Endothelial cell of umbilical vein (primary cell): ENCODE measurements at regions not wholly inside any gene's neighbourhood (a gene's known extent, or its start where the extent isn't known, plus 50 kb on each side); places are given as distances from the start of the nearest gene placed in this dataset.

Experiments
- BruUV-seq: library from RNA; stranded (reverse); fragments of 400-500 nt; replicated peaks from 2 replicates; lab custom pipeline; 2021; lab: Mats Ljungman, UMichigan
- CTCF ChIA-PET: fragments of 300-600, 350-600 bp; sonication (Branson Sonifier 250); formaldehyde crosslinking; loops from one replicate; lab custom pipeline; 2021; ENCODE audit warnings: antibody characterized with exemption, inconsistent platforms; lab: Charles Lee
- POLR2A ChIA-PET: fragments of 300-600, 350-600 bp; sonication (Branson Sonifier 250); formaldehyde crosslinking; loops from one replicate; lab custom pipeline; 2021; ENCODE audit warnings: antibody characterized with exemption, inconsistent platforms; lab: Charles Lee
- DNase-seq: peaks from one replicate; pipeline ENCODE4 v3.0.0-alpha.2; 2011; ENCODE audit warnings: low read depth, low spot score
- FAIRE-seq: peaks from 2 replicates; lab custom pipeline; 2011; peaks lifted over from hg19 to GRCh38; lab: Jason Lieb, UNC
- H2AFZ ChIP-seq: 2 replicates; pipeline ENCODE4 v1.6.0; 2012; ENCODE audit warnings: low read depth, low read length, control low read depth, inconsistent platforms
- H3K27ac ChIP-seq: 2 replicates; pipeline ENCODE4 v1.5.1; 2011; ENCODE audit warnings: low read depth, mild to moderate bottlenecking, control low read depth, low read length, moderate library complexity; ENCODE audit not compliant: insufficient read depth
- H3K27me3 ChIP-seq, 2 experiments: 2 replicates each; pipeline versions ENCODE4 v1.6.0 to v1.6.1; 2011; ENCODE audit warnings: low read length in 2 of 2, mixed read lengths in 1 of 2; ENCODE audit not compliant: control insufficient read depth in 2 of 2, insufficient read depth in 2 of 2
- H3K36me3 ChIP-seq, 2 experiments: 2 replicates in 1 of 2; 3 replicates in 1 of 2; pipeline ENCODE4 v1.5.1; 2011; ENCODE audit warnings: low read length in 2 of 2, mild to moderate bottlenecking in 1 of 2, moderate library complexity in 1 of 2; ENCODE audit not compliant: control insufficient read depth in 2 of 2, insufficient read depth in 2 of 2; ENCODE audit errors: extremely low read depth in 1 of 2
- H3K4me1 ChIP-seq: 3 replicates; pipeline ENCODE4 v1.5.1; 2011; ENCODE audit warnings: mild to moderate bottlenecking, low read length; ENCODE audit not compliant: control insufficient read depth, insufficient read depth; ENCODE audit errors: extremely low read depth
- H3K4me2 ChIP-seq: 2 replicates; pipeline ENCODE4 v1.6.1; 2011; ENCODE audit warnings: low read length, control low read depth, mixed read lengths; ENCODE audit not compliant: insufficient read depth
- H3K4me3 ChIP-seq, 3 experiments: fragments of 200-600 bp in 1 of 3; sonication (generic), shearing (Covaris generic) in 1 of 3; replicated peaks in 1 of 3; 2 replicates each; pipeline ENCODE4 v1.5.1; 2011 to 2016; ENCODE audit warnings: control low read depth in 3 of 3, low read length in 3 of 3, mild to moderate bottlenecking in 2 of 3, inconsistent platforms in 1 of 3, low read depth in 1 of 3, moderate library complexity in 1 of 3; ENCODE audit not compliant: insufficient read depth in 1 of 3
- H3K79me2 ChIP-seq: 2 replicates; pipeline ENCODE4 v1.6.0; 2012; ENCODE audit warnings: low read length, inconsistent platforms; ENCODE audit not compliant: control insufficient read depth, insufficient read depth
- H3K9ac ChIP-seq: replicated peaks from 2 replicates; pipeline ENCODE3; 2011; ENCODE audit warnings: low read length, control low read depth; ENCODE audit not compliant: insufficient read depth; ENCODE audit errors: extremely low read depth
- H3K9me1 ChIP-seq: replicated peaks from 3 replicates; pipeline ENCODE4 v1.6.0; 2011; ENCODE audit warnings: mild to moderate bottlenecking, low read length; ENCODE audit not compliant: control insufficient read depth, insufficient read depth; ENCODE audit errors: extremely low read depth
- H3K9me3 ChIP-seq: replicated peaks from 2 replicates; pipeline ENCODE4 v1.5.1; 2012; ENCODE audit warnings: low read length, inconsistent platforms; ENCODE audit not compliant: control insufficient read depth, insufficient read depth
- H4K20me1 ChIP-seq: replicated peaks from 2 replicates; pipeline ENCODE3; 2011; ENCODE audit warnings: mild to moderate bottlenecking, low read length; ENCODE audit not compliant: control insufficient read depth, insufficient read depth; ENCODE audit errors: extremely low read depth
- CTCF ChIP-seq, 2 donors: IDR thresholded peaks; 1 replicate in 1 of 2; 2 replicates in 1 of 2; pipeline ENCODE4 v1.5.1; 2011; ENCODE audit warnings: low read length in 2 of 2, mild to moderate bottlenecking in 2 of 2, moderate library complexity in 2 of 2, control low read depth in 1 of 2, inconsistent platforms in 1 of 2, low read depth in 1 of 2; ENCODE audit not compliant: insufficient read depth in 1 of 2; ENCODE audit errors: extremely low read depth in 1 of 2
- EZH2 ChIP-seq: IDR thresholded peaks from 2 replicates; pipeline ENCODE4 v1.6.1; 2012; ENCODE audit warnings: borderline replicate concordance, low read depth, mild to moderate bottlenecking, moderate library complexity, low read length, inconsistent platforms; ENCODE audit not compliant: severe bottlenecking
- FOS ChIP-seq: IDR thresholded peaks from 2 replicates; pipeline ENCODE4 v1.6.1; 2011; ENCODE audit warnings: mild to moderate bottlenecking, low read length, moderate library complexity, borderline replicate concordance; ENCODE audit not compliant: insufficient read depth
- GATA2 ChIP-seq: IDR thresholded peaks from 2 replicates; pipeline ENCODE4 v1.7.0; 2011; ENCODE audit warnings: low read depth, mild to moderate bottlenecking, moderate library complexity, mixed read lengths, low read length; ENCODE audit not compliant: insufficient read length, insufficient read depth
- JUN ChIP-seq: IDR thresholded peaks from 2 replicates; pipeline ENCODE4 v1.6.1; 2011; ENCODE audit warnings: borderline replicate concordance, low read depth; ENCODE audit not compliant: insufficient read length, insufficient read depth
- MAX ChIP-seq: IDR thresholded peaks from 2 replicates; pipeline ENCODE4 v1.6.1; 2011; ENCODE audit not compliant: insufficient read depth, insufficient read length
- POLR2A ChIP-seq: IDR thresholded peaks from 2 replicates; pipeline ENCODE4 v1.6.1; 2012; ENCODE audit warnings: low read depth, mild to moderate bottlenecking, control low read depth, low read length
- POLR2AphosphoS5 ChIP-seq: IDR thresholded peaks from 2 replicates; pipeline ENCODE4 v1.6.1; 2012; ENCODE audit warnings: low read depth, mild to moderate bottlenecking, control low read depth, low read length, moderate library complexity; ENCODE audit not compliant: insufficient read depth
- dilution Hi-C: fragments of 300-500 bp; cut with MboI; formaldehyde crosslinking; loops from one replicate; pipeline ENCODE4 v1.15.0; 2019; ENCODE audit warnings: low sequenced_read_pairs; ENCODE audit not compliant: extremely low pct_ligation_motif_present
- intact Hi-C: fragments of 100-400 bp; cut with micrococcal nuclease; formaldehyde crosslinking; loops from one replicate; pipeline ENCODE4 v1.10.0; 2022

GRCh38 chr3:113142476-113142875 is 68.9 kb upstream of the BOC start:
- no TSS peak for BruUV-seq
- Histone ChIP-seq H3K9me3 (no peaks in the 10 kb centered on the region), H3K9me1 (no peaks in the 10 kb centered on the region), H3K4me2 (no peak overlapping the region), H3K79me2 (no peaks in the 10 kb centered on the region), H3K27ac (no peak overlapping the region), H4K20me1 (no peaks in the 10 kb centered on the region), H3K36me3 (no peaks in the 10 kb centered on the region), H3K4me1 (no peaks in the 10 kb centered on the region), H3K4me3 (no peak overlapping the region), H2AFZ (no peak overlapping the region), H3K27me3 (peaks cover 2 to 5% of the 10 kb centered on the region in 2 experiments), H3K9ac (no peak overlapping the region)
- intact Hi-C loops (no loop called here), dilution Hi-C loops (no loop called here)
- POLR2A ChIA-PET = no interaction called here
- TF ChIP-seq EZH2 (no peak), CTCF (IDR thresholded peaks at IDR 0.05; ENCODE audit: extremely low read depth in 1 of 2, insufficient read depth in 1 of 2, low read depth in 1 of 2, low read length in 2 of 2) (no peak), MAX (no peak), POLR2A (no peak), POLR2AphosphoS5 (no peak), JUN (no peak), GATA2 (no peak), FOS (no peak)
- DNase-seq (no peak), FAIRE-seq (no peak)
- CTCF ChIA-PET = no interaction called here
